GM18508 (cell line): ENCODE measurements at regions not wholly inside any gene's neighbourhood (a gene's known extent, or its start where the extent isn't known, plus 50 kb on each side); places are given as distances from the start of the nearest gene placed in this dataset.
"Not testable (repeated sequence)": the region's sequence is repeated elsewhere in the genome, so short reads cannot be mapped to it uniquely, and the experiment has no call there.

ENCODE experiments used
- ATAC-seq: cut with Tn5 transposase; IDR thresholded peaks from one replicate; pipeline ENCODE4 v1.9.1; 2021; ENCODE audit warnings: moderate number of reproducible peaks; ENCODE audit not compliant: insufficient read depth, unreplicated experiment

DNA sequence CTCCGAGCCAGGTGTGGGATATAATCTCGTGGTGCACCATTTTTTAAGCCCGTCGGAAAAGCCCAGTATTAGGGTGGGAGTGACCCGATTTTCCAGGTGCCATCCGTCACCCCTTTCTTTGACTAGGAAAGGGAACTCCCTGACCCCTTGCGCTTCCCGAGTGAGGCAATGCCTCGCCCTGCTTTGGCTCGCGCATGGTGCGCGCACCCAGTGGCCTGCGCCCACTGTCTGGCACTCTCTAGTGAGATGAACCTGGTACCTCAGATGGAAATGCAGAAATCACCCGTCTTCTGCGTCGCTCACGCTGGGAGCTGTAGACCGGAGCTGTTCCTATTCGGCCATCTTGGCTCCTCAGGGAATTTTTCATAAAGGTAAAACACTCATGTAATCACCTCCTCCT lies 63.9 kb downstream of the RWDD3 start:
- ATAC-seq, result not testable (repeated sequence)

DNA sequence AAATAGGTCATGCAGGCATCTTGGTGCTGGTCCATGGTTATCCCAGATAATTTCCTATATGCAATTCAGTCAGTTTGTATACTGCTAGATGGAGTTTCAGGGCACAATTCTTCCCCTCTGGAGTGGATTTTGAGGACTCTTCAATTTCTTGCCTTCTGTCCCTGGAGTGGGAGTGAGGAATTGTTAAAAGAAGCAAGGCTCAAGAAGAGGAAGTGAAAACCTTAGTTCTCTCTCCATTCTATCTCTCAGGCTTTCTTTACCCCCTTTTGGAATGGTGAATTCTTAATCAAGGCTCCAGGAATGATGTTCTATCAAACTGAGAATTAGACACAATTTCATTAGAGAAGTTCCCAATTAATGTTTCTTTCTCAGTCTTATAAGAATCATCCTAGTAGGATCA lies 67.1 kb downstream of the RWDD3 start:
- no peak for ATAC-seq

DNA sequence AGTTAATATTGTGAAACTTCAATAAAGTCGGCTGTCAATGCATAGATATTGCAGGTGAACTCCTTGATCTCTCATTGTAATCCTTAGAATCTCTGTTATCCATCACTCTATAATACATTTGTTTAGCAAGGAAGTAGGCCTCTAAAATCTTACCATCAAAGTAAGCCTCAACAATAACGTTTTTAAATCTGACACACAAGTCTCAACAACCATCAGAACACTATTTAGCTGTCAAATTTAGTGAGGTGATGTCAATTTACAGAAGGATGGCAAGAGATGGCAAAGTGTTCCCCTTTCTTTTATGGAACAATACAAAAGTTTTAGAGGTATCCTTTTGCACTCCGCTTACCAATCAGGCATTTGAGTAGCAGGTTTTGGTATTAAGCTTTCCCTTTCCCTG lies 67.6 kb downstream of the RWDD3 start:
- ATAC-seq, result no peak

DNA sequence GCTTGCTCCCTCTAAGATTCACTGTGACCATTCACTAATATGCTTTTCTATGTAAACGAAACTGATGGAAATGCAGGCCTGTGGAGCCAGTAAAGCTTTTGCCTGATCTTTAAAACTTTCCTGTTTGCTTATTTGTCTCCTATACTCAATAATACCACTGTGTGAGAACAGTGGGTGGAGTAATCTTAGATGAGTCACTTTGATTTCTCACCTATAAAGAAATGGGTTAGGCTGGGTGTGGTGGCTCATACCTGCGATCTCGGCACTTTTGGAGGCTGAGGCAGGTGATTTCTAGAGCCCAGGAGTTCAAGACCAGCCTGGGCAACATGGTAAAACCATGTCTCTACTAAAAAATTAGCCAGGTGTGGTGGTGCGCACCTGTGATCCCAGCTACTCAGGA lies 70.8 kb downstream of the RWDD3 start:
- no peak for ATAC-seq

DNA sequence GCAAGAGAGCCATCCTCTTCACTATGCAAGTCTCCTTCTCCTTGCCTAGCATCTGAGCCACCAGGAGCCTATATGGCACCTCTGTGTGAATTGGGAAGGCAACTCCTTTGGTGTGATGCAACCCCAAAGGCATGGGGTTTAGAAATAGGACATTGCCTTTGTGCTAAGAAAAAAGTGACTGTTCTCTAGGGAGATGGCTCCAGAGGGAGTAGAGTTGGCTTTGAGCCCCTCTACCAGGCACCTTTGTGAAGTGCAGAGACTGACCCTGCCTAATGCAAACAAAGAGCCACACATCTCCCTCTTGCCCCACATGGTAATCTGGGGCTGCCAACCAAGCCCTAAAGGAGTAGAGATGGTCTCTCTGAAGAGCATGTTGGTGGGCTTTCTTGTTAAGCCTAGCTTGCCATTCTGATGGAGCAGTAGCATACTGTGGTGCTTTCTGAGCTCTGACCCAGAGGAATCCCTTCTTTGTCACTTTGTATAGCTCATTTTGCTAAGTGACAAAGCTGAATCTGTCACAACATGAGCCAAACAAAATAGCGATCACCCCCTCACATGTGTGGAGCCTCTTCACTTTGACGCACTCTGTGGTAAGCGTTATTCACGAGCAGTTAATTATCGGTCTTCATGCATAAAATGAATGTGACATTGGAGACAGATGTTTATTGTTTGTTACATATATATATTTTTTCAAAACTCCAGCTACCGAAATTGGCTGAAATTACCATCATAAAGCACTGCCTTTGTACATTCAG lies 74.4 kb downstream of the RWDD3 start:
- ATAC-seq, result no peak

DNA sequence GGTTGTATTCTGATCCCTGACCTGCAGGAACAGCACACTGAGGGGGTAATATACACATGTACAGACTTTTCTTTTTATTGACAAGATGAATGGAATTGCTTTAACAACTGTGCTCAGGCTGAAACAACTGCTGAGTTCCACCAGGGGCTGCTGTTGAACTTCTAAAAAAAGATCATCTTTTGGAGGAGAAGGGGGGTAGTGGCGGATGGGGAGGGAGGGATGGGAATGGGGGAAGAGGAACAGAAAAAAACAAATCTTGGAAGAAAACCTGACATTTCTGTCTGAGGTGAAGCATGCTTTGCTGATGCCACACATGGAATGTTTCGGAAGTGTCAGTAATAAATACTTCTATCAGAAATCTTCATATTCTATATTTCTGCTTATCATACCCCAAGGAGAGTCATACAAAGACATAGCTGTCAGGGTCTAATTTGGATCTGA lies 75.0 kb downstream of the RWDD3 start:
- no peak for ATAC-seq

DNA sequence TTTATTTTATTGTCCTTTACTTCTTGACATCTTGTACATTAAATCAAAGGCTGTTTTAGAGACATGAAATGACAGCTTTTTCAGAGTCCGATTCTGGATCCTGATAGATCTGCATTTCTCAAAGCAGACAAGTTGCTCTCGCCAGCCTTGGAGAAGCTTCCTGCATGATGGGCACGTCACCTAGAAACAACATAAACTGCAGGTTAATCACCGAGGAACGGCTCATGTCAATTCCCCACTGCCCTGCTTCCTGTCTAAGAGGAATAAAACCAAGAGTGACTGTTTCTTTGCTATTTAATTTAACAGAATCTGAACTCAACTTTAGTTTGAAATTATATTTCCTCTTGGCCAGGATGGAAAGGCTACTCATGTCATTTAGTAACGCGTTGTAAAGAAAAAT lies 77.0 kb downstream of the RWDD3 start:
- no peak for ATAC-seq

DNA sequence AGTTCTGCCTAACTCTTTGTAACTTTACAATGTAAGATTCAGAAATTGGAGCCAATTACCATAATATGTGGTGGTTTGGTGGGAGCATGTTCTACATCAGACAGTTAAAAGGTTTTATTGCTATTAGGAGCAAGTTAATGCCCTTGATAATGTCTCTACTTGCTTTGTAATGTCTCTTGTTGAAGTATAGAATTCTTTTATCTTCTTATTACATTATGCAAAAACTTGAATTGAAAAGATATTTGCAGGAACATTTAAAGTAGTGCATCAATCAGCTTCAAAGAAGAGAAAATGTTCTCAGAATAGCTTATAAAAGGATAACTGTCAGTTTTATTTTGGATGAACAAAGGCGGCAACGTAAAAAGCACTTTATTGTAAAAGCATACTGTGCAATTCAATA lies 77.8 kb downstream of the RWDD3 start:
- ATAC-seq, result no peak

DNA sequence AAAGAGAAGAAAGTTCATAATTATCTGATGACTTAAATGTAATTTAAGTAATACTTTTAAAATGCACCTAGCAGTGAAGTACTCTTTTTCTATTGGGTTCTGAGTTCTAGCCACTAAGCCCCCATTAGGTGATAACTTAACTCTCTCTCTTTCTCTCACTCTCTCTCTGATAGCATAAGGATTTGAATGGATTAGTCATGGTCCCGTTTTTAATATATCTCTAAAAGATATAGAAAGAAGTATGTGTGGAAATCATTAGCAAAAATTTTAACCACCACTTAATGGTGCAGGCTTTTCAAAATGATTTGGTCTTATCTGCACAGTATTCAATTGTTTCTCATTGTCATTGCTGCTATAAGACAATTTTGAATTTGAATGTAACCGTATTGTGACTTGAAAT lies 78.2 kb downstream of the RWDD3 start:
- no peak for ATAC-seq

DNA sequence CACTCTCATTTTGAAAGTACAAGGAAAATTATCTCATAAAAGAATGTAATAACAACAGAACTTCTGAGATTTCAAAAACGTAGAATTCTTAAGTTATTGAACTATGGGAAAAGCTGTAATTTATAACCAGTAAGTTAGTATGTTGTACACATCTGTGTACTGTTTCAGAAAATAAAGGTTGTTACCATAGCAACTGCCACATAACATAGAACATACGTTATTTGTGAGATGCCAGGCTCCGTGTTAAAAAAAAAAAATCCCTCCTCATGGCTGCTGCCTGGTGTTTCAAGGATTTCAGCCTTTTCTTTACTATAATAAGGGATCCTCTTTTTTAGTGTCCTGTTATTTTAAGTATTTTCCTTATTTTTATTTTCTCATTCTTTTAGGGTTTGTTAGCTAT lies 79.5 kb downstream of the RWDD3 start:
- ATAC-seq, result no peak

DNA sequence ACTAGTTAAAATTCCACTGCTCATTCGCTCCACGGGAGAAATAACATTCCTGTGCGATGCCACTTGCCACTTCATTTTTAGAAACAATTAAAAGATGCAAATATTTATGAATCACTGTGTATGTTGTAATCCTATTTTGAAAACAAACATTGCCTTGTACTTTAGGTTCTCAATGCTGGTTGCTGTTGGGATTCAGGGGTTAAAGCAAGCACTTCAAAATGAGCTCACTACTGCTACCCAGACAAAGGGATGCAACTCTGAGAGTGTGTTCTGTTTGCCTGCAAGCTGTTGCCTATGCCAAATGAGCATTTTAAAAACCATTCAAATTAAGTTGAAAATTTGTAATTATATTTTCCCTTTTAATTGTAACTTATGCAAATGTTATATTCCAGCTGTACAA lies 87.5 kb downstream of the RWDD3 start:
- no peak for ATAC-seq

DNA sequence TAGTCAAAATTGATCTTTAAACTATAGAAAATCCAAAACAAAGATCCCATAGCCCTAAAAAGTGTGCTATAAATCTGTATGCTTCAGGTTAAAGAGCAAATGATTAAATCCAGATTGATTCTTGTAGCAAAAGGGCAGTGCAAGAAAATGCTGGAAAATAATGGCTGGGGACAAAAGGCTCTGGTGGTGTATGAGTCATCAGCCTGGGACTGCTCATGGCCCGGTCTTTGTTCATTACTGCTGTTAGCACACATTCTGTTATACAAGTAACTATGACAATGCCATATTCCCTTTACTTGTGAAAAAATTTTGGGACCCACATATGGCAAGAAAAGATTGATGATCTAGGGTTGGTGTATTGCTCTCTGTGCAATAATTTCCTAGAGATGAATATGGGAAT lies 89.1 kb downstream of the RWDD3 start:
- no peak for ATAC-seq

DNA sequence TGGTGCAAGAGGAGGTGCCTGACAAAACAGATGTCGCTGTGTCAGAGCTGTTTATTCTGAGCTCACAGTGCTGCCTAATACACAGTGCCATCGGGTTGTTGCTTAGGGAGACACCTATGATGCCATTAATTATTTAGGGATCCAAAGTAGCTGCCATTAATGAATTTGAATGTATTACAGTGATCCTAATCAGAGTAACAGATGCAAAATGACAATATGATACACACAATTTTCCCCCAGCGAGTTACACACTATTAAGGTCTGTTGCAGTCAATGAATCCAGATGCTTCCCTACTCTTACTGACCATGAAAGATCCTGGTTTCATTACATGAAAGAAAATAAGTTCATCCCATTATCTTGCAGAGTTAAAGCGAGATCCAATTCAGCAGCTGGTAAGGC lies 91.3 kb downstream of the RWDD3 start:
- no peak for ATAC-seq

DNA sequence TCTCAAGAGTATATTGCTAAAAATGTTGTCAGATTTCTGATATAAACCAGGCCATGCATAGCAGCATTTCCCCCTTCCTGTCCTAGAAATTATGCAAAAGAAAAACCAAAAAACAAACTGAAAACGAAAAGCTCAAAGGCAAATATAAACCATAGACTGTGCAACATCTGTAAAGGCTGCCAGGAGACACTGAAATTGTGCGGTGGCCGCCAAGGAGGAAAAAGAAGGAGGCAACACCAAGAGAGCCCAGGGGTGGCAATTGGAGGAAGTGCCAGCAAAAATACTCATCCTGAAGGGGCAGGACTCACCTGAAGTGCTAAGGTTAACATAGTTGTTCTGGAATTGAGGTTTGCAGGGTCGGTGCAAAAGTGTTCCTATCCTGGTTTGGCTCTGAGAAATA lies 92.0 kb downstream of the RWDD3 start:
- no peak for ATAC-seq

DNA sequence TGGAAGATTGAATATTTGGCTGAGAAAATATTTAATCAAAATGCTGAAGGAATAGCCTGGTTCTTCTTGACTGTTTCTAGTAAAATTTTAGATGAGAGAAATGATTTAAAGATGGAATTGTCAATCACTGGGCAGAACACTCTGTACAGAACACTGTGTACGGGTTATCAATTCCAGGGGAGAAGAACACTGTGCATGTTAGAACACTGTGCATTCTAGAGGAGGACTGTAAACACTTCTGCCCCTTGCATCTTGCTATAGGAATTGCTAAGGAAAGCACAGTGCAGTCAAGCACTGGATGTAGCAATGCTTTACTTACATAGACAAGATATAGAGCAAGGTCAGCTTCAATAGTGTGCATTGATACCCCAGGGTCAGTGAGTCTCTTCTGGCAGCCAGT lies 98.7 kb downstream of the RWDD3 start:
- ATAC-seq, result no peak

DNA sequence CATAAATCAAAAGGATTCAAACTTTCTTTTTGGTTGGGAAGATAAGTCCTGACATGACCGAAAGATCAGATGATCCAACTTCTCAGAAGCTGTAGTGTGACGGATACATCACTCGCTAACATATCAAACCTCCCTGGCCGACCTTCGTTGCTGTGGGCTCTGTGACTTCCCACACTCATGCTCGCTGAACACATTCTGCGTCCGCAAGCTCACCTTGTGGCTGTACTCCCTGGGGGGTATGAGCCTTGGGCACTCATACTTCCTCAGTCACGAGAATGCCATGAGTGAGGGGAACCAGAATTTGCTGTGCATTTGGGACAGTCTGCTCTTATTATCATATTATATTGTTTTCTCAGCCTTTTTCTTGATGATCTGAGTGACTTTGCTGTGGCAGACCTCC lies 105.4 kb downstream of the RWDD3 start:
- ATAC-seq, result no peak

DNA sequence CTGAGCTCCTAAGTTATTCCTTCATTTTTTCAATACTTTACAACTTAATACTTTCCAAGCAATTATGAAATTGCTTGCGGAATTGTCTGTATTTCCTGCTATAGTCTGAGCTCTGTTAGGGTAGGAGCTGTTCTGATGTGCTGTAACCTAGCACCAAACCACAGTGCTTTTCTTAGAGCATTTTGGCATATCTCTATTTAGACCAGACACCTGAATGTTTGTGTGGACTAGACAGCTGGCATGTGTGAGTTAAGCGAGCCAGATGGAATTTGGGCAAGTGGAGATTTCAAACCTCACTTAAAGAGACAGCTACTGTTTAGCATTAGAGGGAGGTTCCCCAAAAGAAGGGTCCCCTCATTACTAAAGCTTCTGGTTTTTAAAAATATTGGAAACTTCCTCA lies 106.1 kb downstream of the RWDD3 start:
- ATAC-seq, result no peak

DNA sequence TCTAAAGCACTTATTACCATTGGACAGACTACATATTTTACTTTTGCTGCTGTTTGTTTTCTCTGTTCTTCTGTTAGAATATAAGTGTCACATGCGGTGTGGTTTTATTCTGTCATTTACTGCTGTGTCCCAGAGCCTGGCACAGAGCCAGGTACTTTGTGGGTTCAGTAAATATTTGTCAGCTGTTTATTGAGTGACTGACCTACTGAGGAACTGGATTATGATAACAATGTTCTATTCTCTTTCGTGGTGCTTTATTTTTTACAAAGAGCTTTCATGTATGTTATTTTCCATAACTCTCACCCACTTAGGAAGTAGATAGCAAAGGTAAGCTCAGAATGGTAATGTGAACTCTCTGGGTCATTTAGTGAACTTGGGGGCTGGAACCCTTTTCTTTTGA lies 118.8 kb downstream of the RWDD3 start:
- ATAC-seq, result no peak

DNA sequence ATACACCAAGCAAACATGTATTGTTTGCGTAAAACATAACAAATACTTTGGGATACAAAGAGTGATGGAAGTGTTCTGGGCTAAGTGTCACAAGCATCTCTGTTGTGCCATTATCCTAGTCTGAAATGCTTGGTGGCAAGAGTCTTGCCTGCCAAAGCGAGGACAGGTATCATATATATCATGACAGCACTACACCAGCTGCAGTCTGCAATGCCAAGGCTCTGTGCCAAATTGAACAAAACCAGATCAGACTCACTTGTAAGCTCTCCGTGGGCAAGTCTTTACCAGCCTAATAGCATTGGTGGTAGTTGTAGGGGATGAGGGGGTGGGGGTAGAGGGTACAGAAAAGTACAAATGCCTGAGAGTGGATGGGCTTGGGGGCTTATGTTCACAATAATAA lies 119.2 kb downstream of the RWDD3 start:
- no peak for ATAC-seq

DNA sequence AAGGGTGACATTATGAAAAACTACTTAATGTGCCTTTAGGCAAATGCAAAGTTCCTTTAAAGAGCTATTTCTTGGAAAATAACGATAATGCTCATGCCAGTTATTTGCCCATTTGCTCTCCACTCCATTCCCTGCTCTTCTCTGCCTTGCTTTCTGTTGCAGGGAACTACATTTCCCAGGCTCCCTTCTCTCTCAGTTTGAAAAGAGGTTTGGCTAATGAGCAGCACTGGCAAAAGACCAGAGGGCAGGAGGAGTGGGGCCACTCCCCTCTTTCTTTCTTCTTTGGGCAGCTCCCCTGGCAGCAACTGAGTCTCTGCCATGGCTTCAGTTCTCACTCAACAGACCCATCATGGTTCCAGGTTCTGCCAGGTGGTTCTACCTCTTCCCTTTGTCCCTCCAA lies 130.5 kb downstream of the RWDD3 start:
- no peak for ATAC-seq

DNA sequence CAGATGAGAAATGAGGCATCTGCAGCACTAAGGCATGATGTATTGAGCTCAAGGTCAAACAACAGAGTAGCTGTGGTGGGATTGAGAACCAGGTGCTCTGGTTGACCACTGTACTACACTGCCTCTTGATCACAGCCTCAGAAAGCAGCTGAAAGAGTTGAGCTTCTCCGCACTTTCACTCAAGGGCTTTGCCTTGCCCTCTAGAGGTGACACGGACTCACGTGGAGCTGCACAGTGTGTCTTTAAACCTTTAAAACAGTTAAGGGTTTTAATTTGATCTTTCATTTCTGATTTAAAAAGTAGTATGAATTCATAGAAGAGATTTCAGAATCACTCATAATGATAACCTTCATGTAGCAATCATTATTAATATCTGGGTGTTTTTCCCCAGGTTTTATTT lies 132.5 kb downstream of the RWDD3 start:
- ATAC-seq, result no peak

DNA sequence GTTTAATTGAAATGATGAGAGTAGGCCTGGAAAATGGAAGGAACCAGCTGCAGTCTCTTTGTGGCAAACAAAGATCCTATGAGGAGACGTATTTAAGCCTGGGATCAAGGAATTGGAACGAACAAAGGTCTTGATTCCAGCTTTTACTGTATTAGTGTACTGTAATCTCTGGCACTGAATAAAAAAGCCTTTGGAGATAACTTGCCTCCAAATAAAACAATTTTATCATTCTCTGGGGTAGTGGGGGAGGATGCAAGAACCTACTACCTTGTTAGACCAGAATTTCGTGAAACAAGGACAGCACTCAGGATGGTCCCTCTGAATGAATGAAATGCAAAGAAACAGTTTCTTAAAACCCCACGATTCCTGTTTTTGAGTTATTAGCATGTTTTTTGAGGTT lies 134.2 kb downstream of the RWDD3 start:
- no peak for ATAC-seq
